GM12874 (cell line): ENCODE measurements at regions not wholly inside any gene's neighbourhood (a gene's known extent, or its start where the extent isn't known, plus 50 kb on each side); places are given as distances from the start of the nearest gene placed in this dataset.

Experiments
- TF ChIP-seq, protein P1 (sequence below): IDR thresholded peaks from 2 replicates; pipeline ENCODE4 v1.5.1; 2011; ENCODE audit warnings: low read depth, mild to moderate bottlenecking, control low read depth, low read length, moderate library complexity; ENCODE audit not compliant: insufficient read depth

DNA sequence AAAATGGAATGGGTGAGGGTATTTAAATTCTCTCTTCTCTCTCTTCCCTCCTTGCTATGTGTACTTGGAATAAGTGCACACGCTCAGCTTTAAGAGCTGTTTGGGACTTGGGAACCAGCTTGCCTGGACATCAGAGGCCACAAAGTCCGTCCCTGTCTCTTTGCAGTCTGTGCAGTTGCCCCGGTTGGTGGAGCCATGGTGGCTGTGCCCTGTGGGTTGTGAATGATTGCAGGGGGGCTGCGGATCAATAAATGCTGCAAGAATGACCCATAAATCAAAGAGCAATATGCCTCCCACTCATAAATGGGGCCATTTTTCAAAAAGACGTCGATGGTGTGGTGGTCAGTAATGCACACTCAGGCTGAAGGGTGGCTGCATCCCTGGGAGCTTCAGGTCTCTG is 135.1 kb upstream of the CST7 start:
- TF ChIP-seq, protein P1, sequence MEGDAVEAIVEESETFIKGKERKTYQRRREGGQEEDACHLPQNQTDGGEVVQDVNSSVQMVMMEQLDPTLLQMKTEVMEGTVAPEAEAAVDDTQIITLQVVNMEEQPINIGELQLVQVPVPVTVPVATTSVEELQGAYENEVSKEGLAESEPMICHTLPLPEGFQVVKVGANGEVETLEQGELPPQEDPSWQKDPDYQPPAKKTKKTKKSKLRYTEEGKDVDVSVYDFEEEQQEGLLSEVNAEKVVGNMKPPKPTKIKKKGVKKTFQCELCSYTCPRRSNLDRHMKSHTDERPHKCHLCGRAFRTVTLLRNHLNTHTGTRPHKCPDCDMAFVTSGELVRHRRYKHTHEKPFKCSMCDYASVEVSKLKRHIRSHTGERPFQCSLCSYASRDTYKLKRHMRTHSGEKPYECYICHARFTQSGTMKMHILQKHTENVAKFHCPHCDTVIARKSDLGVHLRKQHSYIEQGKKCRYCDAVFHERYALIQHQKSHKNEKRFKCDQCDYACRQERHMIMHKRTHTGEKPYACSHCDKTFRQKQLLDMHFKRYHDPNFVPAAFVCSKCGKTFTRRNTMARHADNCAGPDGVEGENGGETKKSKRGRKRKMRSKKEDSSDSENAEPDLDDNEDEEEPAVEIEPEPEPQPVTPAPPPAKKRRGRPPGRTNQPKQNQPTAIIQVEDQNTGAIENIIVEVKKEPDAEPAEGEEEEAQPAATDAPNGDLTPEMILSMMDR, result no peak

DNA sequence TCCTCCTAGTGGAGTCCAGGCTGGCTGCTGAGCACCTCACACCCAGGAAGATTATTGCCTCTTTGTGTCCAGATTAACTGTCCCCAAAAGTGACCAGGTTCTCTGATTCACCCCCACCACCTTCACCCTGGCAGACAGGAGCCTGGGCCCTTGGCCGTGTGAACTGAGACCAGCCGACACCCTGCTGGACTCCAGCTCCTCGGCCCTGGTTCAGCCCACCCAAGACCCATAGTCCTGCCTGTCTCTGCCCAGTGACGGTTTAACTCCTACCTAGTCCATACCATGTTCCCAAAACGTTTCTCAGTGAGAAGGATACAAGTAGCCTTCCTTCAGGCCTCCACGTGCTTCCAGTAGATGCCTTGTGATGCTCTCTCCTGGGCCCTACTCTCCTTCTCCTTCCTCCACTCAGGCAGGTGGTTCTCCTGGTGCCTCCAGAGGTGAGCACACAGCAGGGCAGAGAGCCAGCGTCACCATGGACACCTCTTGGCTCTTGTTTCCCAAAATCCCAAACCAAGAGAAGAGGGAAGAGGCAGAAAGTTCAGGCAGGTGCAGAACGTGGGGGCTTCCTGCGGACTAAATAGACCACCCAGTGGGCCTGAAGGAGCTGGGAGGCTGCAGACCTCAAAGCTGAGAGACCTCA is 134.4 kb upstream of the CST7 start:
- TF ChIP-seq, protein P1, result no peak

DNA sequence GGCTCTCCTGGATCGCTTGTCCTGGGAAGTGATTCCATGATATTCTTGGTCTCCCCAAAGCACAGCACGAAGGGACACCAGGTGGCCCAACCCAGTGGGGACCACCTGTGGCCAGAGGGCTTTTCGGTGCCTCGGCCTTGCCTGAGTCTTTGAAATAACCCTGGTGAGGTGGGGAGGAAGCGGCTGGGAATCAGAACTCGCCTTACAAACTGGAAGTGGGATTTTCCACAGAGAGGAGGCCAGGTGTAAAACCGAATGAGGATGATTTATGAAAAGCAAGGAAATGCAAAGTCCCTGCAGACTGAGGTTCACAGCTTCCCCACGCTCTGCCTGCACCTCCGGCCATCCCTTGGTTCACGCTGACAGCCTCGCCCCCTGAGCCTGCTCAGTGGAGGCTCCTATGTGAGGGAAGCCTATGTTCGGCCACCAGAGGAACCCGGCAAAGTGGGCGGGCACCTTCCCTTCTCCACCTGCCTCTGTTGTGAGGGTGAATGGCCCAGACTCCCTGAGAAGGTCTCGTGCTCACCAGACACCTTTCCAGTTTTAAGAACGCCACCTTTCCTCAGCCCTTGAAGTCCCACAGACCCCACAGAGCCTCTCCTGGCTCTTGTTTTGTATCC is 133.8 kb upstream of the CST7 start:
- TF ChIP-seq, protein P1, result no peak

DNA sequence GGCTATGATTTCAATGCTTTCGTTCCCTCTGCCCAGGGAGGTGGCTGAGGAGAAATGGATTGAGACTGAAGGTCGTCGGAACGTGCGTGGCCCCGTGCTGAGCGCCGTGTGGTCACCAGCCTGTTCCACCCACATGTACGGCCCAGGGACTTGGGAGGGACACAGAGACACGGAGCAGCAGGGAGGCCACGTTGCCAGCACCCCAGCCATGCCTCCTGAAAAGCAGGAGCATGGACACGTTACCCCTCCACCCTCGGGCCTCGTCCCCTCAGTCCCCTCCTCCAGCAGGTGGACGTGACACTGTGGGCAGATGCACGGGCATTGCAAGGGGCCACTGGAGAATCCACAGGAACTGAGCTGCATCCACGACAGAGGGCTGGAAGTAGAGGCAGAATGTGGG is 133.1 kb upstream of the CST7 start:
- TF ChIP-seq, protein P1, result no peak

DNA sequence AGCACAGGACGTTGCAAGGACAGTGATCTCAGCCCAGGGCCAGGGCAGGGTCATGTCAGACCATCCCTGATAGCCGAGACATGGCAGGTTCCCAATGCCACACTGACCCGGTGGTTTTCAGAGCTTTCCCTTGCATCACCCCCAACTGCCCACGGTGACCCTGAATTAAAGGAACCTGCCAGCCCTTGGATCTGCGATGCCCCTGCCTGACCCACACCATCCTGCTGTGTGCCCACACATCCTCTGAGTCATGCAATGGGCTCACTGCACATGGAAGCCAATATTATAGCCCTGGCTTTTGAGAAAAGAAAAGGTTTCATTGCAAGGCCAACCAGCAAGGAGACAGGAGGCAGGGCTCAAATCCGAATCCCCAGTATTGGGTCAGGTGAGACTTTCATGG is 132.6 kb upstream of the CST7 start:
- TF ChIP-seq, protein P1, result no peak

DNA sequence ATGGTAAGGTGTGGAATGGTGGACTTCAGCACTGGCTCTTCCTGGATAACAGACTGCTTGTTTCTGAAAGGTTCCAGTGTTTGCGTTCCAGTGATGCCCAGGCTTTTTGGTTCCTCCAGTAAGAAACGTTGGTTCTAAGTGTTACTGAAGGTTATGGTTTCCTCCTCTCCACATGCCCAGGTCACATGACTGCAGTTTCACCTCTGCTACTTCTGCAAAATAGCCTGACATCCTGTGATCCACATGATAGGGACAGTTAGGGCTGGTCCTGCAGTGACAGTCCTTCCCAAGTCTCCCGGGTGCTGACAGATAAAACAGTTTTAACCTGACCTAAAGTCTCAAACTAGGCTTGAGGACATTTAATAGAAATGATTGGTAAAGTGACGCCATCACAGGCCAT is 132.2 kb upstream of the CST7 start:
- TF ChIP-seq, protein P1, result no peak

DNA sequence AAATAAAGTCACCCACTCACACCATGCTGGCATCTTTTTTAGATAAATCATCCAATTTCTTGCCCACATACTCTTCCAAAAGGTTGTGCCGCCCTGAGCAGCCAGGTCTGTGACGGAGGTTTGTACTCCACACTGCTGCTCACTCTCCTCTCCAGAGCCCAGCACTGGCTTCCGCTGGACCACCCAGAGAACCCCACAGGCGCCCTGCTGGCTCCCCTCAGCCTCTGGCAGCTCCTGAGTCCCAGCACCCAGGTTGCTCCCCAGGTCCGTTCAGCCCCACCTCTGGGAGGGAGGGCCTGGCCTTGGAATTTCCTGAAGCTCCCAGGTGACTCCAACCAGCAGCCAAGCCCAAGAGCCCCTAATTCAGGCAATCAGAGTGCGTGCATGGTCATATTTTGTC is 131.7 kb upstream of the CST7 start:
- TF ChIP-seq, protein P1, result no peak
